GM18505 (cell line): ENCODE measurements at regions not wholly inside any gene's neighbourhood (a gene's known extent, or its start where the extent isn't known, plus 50 kb on each side); places are given as distances from the start of the nearest gene placed in this dataset.

Experiments
- ATAC-seq: cut with Tn5 transposase; IDR thresholded peaks from one replicate; pipeline ENCODE4 v1.9.1; 2021; ENCODE audit not compliant: unreplicated experiment
- POLR2A ChIP-seq: IDR thresholded peaks from 4 replicates; pipeline ENCODE4 v1.6.1; 2011; ENCODE audit warnings: borderline replicate concordance; ENCODE audit not compliant: insufficient read depth, insufficient read length; ENCODE audit errors: extremely low read depth

- TF ChIP-seq POLR2A, result no peak
- no peak for ATAC-seq
Measured at GRCh38 chr7:3198316-3198715, 102.7 kb upstream of the SDK1 start.

DNA sequence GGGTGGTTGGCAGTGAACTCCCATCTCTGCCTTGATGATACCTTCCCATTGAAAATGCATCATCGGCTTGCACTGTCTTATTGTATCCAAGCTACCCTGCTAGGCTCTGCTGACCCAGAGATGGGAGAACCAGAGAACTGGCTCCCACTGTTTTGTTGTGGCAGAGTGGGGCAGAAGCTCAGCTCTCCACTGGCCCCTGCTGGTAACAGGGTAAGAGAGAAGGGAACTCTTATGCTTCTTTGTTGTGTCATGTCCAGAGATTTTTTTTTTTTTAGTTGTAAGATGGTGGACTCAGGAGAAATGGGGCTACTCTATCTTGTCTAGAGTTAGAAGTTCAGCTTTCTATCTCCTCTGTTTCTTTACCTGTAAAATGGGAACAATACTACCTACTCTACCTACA, 100.5 kb upstream of the SDK1 start:
- no peak for TF ChIP-seq POLR2A
- ATAC-seq, result no peak

DNA sequence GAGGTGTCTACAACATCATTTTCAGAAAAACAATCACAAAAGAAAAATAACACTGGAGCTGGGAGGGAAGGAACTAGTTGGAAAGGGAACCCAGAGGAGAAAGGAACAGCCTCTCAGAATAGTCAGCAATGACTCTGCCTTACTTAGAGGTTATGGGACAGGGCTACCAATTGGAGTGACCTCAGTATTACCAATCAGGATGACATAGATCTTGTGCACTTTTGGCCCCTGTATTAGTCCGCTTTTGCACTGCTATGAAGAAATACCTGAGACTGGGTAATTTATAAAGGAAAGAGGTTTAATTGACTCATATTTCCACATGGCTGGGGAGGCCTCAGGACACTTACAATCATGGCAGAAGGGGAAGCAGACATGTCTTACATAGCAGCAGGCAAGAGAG, 99.7 kb upstream of the SDK1 start:
- no peak for TF ChIP-seq POLR2A
- no peak for ATAC-seq

DNA sequence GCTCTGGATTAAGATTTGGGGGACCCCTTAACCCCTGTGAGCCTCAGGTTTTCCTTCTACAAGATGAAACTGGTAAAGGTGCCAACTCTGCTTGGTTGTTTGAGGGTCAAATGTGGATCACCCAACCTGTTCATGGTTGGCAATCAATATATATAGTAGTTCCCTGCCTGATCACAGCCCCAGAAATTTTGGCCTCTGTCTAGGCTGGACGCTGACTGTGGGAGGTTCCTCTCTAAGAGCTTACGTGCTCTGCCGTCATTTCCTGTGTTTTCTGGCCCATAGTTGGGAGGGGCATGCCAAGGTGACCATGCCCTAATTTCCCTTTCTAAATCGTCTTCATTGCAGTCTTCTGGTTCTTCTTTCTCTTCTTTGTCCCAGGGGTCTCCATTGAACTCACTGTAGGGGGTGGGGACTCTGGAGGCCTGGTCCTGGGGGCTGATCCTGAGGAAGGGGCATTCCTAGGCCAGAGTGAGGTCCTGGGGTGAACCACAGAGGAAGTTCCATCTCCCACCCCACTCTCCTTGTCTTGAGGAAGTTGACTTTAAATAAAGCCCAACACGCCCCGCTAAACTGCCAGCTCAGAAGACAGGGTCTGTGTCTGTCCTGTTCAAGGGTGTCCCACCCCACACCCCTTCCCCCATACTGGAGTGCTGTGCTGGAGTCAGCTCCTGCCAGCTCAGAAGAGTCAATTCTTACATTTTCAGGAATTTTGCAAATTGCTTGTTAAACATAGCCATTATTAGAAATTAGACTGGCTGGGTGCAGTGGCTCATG, 98.9 kb upstream of the SDK1 start:
- TF ChIP-seq POLR2A, result no peak
- ATAC-seq, result no peak

DNA sequence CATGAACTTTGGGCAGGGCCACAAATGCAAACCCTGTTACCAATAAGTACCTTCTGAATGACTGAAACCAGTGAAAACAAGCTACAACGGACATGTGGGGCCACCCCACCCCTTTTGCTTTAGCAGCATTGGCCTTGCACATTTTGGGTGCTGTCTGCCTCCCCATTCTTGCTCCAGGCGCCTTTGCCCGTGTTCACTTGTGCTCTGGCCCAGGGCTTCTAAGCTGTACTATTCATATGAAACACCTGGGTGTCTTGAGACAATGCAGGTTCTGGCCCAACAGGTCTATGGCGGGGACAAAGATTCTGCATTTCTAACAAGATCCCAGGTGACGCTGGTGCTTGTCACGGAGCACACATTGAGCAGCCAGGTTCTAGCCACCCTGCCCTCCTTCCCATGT, 96.5 kb upstream of the SDK1 start:
- no peak for TF ChIP-seq POLR2A

GRCh38 chr7:3206101-3206500, 95.0 kb upstream of the SDK1 start:
- TF ChIP-seq POLR2A, result no peak
- ATAC-seq, result no peak

More for the DNA sequence above, 96.5 kb upstream of the SDK1 start:
- no peak for ATAC-seq

- no peak for TF ChIP-seq POLR2A
Measured at GRCh38 chr7:3206771-3207191, 94.3 kb upstream of the SDK1 start.

GRCh38 chr7:3207387-3207902, 93.6 kb upstream of the SDK1 start:
- no peak for ATAC-seq
- no peak for TF ChIP-seq POLR2A

More at GRCh38 chr7:3206771-3207191, 94.3 kb upstream of the SDK1 start:
- ATAC-seq, result no peak

GRCh38 chr7:3210531-3210930, 90.5 kb upstream of the SDK1 start:
- no peak for TF ChIP-seq POLR2A
- ATAC-seq, result no peak

GRCh38 chr7:3214090-3214413, 87.0 kb upstream of the SDK1 start:
- TF ChIP-seq POLR2A, result no peak
- ATAC-seq, result no peak

GRCh38 chr7:3215624-3216585, 85.1 kb upstream of the SDK1 start:
- TF ChIP-seq POLR2A, result no peak
- no peak for ATAC-seq

- no peak for TF ChIP-seq POLR2A
- ATAC-seq, result no peak
Measured at GRCh38 chr7:3217166-3217565, 83.9 kb upstream of the SDK1 start.

GRCh38 chr7:3218411-3219225, 82.4 kb upstream of the SDK1 start:
- TF ChIP-seq POLR2A, result no peak
- no peak for ATAC-seq
